OCI-LY3 (cell line): ENCODE measurements at regions not wholly inside any gene's neighbourhood (a gene's known extent, or its start where the extent isn't known, plus 50 kb on each side); places are given as distances from the start of the nearest gene placed in this dataset.

Source experiments
- H2AFZ ChIP-seq: fragments of 200-600, 300-600 bp; shearing (Covaris generic); 2 replicates; pipeline ENCODE4 v1.6.0; 2014; ENCODE audit warnings: antibody characterized with exemption, low read depth, low read length
- H3K27ac ChIP-seq: fragments of 200-600, 300-600 bp; sonication (generic); 2 replicates; pipeline ENCODE4 v1.5.1; 2014; ENCODE audit warnings: mild to moderate bottlenecking, low read length, moderate library complexity, mixed read lengths
- H3K27me3 ChIP-seq: fragments of 200-600, 300-600 bp; sonication (generic); 2 replicates; pipeline ENCODE4 v1.6.1; 2014; ENCODE audit warnings: low read depth, low read length, mixed read lengths
- H3K36me3 ChIP-seq: fragments of 200-600, 300-600 bp; sonication (generic); replicated peaks from 2 replicates; pipeline ENCODE3; 2014; ENCODE audit warnings: low read depth, low read length, mixed read lengths
- H3K4me1 ChIP-seq: fragments of 300-600, 200-600 bp; sonication (generic); 2 replicates; pipeline ENCODE4 v1.6.1; 2014; ENCODE audit warnings: low read length, mixed read lengths
- H3K4me2 ChIP-seq: fragments of 200-600, 300-600 bp; sonication (generic); 2 replicates; pipeline ENCODE4 v1.6.1; 2014; ENCODE audit warnings: low read length, mixed read lengths
- H3K4me3 ChIP-seq: fragments of 300-600, 200-600 bp; sonication (generic); 2 replicates; pipeline ENCODE4 v1.5.1; 2014; ENCODE audit warnings: antibody characterized with exemption, mild to moderate bottlenecking, low read length, moderate library complexity
- H3K79me2 ChIP-seq: fragments of 300-600, 200-600 bp; shearing (Covaris generic); 2 replicates; pipeline ENCODE4 v1.6.1; 2014; ENCODE audit warnings: mild to moderate bottlenecking, low read length, mixed read lengths
- H3K9ac ChIP-seq: fragments of 300-600, 200-600 bp; shearing (Covaris generic); 2 replicates; pipeline ENCODE4 v1.6.0; 2014; ENCODE audit warnings: mild to moderate bottlenecking, low read length, moderate library complexity
- H3K9me3 ChIP-seq: fragments of 200-600, 300-600 bp; shearing (Covaris generic); 2 replicates; pipeline ENCODE4 v1.6.1; 2014; ENCODE audit warnings: low read length, mixed read lengths; ENCODE audit not compliant: insufficient read depth
- H4K20me1 ChIP-seq: fragments of 200-600, 300-600 bp; sonication (generic); 2 replicates; pipeline ENCODE4 v1.6.1; 2016; ENCODE audit warnings: low read length, mixed read lengths; ENCODE audit not compliant: insufficient read depth
- CTCF ChIP-seq: fragments of 200-600, 300-600 bp; sonication (generic); IDR thresholded peaks from 2 replicates; pipeline ENCODE4 v1.5.1; 2014; ENCODE audit warnings: antibody characterized with exemption, low read length, low read depth
- EZH2phosphoT487 ChIP-seq: fragments of 200-600 bp; shearing (Covaris generic); IDR thresholded peaks from 2 replicates; pipeline ENCODE4 v1.6.1; 2018; ENCODE audit warnings: antibody characterized with exemption, mixed run types, low read depth

GRCh38 chr6:27138837-27139755 is 108.4 kb upstream of the PRSS16 start:
- peaks cover 11% of the 10 kb centered on the region for H3K36me3 ChIP-seq
- peak overlapping the region; percentile 79 for H3K4me3 ChIP-seq
- peak overlapping the region; percentile 90 for H3K9ac ChIP-seq
- H4K20me1 ChIP-seq: no peaks in the 10 kb centered on the region
- H3K9me3 ChIP-seq: no peaks in the 10 kb centered on the region
- TF ChIP-seq CTCF (no peak), EZH2phosphoT487 (no peak)
- no peaks in the 10 kb centered on the region for H3K27me3 ChIP-seq
- peak overlapping the region; percentile 98 for H3K27ac ChIP-seq
- no peak overlapping the region for H2AFZ ChIP-seq
- peaks cover 38% of the 10 kb centered on the region for H3K79me2 ChIP-seq
- H3K4me1 ChIP-seq: peaks cover 47% of the 10 kb centered on the region
- H3K4me2 ChIP-seq: peak overlapping the region; percentile 91

- Histone ChIP-seq H3K9ac (peak overlapping the region; percentile 90), H3K4me1 (peaks cover 45% of the 10 kb centered on the region), H3K79me2 (peaks cover 41% of the 10 kb centered on the region)
These were observed 107.5 kb upstream of the PRSS16 start for GRCh38 chr6:27139756-27140579.

GRCh38 chr6:27140999-27141528 is 106.4 kb upstream of the PRSS16 start:
- peak overlapping the region; percentile 73 for H3K9ac ChIP-seq
- H3K27me3 ChIP-seq: no peaks in the 10 kb centered on the region
- H3K9me3 ChIP-seq: peaks cover 5% of the 10 kb centered on the region; the same call in 1 of the 2 replicates
- peaks cover 6% of the 10 kb centered on the region for H3K36me3 ChIP-seq
- peak overlapping the region; percentile 79 for H3K4me2 ChIP-seq
- peaks cover 50% of the 10 kb centered on the region for H3K79me2 ChIP-seq
- H3K4me3 ChIP-seq: peak overlapping the region; percentile 74
- H4K20me1 ChIP-seq: no peaks in the 10 kb centered on the region
- H2AFZ ChIP-seq: no peak overlapping the region
- TF ChIP-seq CTCF: no peak
- no peak for TF ChIP-seq EZH2phosphoT487
- peaks cover 51% of the 10 kb centered on the region for H3K4me1 ChIP-seq
- peak overlapping the region; percentile 98 for H3K27ac ChIP-seq

More at GRCh38 chr6:27139756-27140579, 107.5 kb upstream of the PRSS16 start:
- peak overlapping the region; percentile 98 for H3K27ac ChIP-seq
- no peaks in the 10 kb centered on the region for H4K20me1 ChIP-seq
- TF ChIP-seq EZH2phosphoT487 (no peak), CTCF (no peak)
- peak overlapping the region; percentile 91 for H3K4me2 ChIP-seq
- peak overlapping the region; percentile 79 for H3K4me3 ChIP-seq
- H3K27me3 ChIP-seq: no peaks in the 10 kb centered on the region
- H2AFZ ChIP-seq: no peak overlapping the region
- no peaks in the 10 kb centered on the region for H3K9me3 ChIP-seq
- H3K36me3 ChIP-seq: peaks cover 10% of the 10 kb centered on the region
